ENCODE measurements at regions not wholly inside any gene's neighbourhood (a gene's known extent, or its start where the extent isn't known, plus 50 kb on each side); places are given as distances from the start of the nearest gene placed in this dataset.
A peak's percentile ranks its signal among the peaks of the same experiment; 100 is the strongest.

DNA sequence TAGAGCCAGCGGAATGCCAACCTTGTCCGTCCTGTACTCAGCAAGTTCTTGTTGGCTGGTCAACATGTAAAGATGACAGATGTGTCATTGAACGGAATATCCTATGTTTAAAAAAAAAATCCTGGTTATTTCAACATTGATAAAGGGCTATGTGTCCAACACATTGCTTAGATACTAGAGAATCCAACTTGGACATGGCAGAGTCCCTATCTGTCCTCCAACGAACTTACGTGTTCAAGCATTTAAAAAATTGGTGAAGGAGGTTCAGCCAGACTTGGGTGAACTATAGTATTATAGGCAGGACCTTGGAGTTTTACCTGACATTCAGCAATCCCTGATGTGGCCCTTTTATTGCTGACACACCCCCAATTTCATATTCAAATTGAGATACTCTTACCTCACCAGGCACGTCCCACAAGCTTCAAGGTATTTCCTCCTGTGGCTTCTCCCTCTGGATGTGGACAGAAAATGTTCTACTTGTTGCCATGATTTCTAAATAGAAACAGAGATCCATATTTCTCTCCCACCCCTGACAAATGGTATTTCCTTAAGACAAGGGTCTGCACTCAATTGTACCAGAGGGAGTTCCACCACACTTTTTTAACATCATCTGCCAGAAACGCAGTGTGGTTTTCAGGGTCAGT lies 207.7 kb upstream of the TPM1 start:
- DNase-seq (ENCODE audit: low read depth, low spot score): no peak

DNA sequence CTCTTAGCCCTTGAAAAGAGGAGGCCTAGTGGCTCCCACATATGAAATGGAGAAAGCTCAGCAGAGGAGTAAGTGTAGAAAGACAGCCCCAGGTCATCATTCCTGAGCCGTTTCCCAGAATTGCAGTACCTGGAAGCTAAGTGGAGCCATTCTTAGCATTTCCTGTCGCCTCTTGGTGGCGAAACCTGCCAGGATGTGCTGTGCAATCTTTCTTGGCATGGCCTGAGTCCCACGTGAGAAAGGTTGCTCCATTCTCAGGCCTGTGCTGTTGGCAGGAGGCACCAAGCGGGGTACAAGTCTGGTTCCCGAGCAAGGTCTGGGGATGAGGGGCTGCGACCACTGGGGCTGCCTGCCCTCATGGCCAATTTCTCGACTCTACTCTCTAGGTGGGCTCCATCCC lies 207.2 kb upstream of the TPM1 start:
- peak; percentile 36 for DNase-seq (ENCODE audit: low read depth, low spot score)

DNA sequence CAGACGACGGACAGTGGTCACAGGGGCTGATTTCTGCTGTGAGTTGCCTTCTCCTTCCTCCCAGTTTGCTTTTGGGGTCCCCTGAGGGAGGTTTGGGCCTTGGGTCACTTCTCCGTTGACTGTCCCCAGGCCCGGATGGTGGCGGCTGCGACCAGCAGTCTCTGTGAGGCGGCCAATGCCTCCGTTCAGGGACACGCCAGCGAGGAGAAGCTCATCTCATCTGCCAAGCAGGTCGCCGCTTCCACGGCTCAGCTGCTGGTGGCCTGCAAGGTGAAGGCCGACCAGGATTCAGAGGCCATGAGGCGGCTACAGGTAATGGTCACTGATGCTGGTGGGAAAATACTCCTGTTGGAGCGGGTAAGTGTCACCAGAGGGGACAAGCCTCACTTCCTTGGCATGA lies 206.8 kb upstream of the TPM1 start:
- no peak for DNase-seq (ENCODE audit: low read depth, low spot score)

DNA sequence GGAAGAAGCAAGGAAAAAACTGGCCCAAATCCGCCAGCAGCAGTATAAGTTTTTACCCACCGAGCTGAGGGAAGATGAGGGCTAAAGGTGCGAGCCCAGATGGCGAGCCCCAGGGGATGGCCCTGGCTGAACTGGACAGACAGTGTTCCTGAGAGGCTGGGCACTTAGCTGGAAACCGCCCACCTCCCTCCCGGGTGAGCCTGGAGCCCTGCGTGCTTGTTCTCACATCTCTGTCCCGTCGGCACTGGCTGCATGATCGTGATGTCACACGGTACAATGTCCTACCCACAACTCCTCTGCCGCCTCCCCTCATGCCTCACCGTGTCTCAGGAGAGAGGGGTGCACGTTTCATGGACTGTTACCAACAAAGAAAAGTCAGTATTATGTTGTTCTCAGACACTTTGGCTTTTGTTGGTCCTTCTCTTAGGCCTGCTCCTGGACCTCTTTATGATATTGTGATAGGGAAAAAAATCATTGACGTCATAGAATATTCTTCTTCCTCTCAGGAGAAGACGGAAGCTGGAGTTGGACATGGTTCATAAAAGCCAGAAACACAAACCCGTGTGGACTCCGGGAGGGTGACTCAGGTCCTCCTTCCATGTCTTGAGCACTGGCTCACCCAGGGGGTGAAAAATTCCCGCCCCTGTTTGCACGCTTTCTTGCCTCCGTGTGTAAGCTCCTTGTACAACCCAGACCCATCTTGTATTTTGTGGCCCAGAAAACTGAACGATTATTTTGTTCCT lies 201.8 kb upstream of the TPM1 start:
- no peak for DNase-seq (ENCODE audit: low read depth, low spot score)

DNA sequence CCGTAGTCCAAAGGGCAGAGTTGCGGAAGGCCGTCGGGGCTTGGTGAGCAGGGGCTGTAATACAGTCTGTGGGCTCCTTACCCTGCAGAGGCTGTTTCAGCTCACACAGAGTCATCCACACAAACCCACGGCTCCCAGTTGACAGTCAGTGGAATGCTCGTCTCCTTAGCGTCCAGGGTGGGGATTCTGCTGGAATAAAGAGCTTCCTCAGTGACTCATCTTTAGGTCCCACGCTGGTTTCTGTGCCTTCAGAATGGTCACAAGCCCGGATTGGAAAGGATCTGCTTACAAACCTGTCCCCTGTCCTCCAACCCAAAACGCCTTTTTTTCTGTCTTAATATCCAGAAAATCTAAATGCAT lies 201.3 kb upstream of the TPM1 start:
- no peak for DNase-seq (ENCODE audit: low read depth, low spot score)

DNA sequence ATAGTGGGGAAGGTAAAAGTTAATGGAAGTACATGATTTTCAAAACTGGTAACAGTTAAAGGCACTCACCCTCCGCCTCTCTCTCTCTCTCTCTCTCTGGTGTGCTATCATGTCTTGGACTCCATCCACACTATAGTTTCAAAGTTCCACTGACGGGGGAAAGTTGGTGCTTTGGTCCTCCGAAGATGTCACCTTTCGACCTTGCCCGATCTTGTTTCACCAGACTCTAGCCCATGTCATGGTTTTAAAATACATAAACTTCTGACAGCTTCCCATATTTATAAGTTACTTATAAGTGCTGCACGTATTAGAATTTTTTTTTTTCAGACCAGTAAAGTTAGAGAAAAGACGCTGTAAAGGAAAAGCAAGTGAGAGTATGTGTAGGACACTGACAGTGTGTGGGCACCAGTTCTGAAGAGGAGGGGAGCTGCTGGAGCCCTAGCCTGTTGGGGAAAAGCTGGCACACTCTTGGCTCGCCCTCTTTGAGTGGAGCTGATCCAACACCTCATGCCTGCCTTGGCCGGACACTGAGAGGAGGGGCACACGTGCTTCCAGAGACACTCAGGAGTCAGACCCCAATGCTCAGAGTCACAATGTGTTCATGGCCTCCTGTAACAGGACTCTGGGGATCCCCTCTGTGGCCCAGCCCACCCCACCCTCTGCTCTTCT lies 200.5 kb upstream of the TPM1 start:
- no peak for DNase-seq (ENCODE audit: low read depth, low spot score)

DNA sequence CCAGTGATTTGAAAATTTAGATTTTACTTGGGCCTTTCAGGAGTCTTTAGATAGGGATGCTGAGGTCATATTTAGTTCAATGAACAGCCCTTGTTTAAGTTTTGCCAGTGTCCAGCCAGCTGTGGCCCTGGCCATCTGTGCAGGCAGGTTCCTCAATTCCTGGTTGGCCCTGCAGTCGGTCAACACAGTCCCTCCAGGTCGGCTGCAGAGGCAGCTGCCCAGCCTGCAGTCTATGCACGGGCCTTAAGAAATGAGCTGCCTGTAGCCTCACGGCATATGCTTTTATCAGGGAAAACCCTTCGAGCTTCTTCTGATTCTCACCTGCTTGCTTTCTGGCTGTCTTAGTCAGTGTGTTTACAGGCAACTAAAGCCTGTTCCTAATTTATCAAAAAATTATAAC lies 199.2 kb upstream of the TPM1 start:
- DNase-seq (ENCODE audit: low read depth, low spot score): no peak

DNA sequence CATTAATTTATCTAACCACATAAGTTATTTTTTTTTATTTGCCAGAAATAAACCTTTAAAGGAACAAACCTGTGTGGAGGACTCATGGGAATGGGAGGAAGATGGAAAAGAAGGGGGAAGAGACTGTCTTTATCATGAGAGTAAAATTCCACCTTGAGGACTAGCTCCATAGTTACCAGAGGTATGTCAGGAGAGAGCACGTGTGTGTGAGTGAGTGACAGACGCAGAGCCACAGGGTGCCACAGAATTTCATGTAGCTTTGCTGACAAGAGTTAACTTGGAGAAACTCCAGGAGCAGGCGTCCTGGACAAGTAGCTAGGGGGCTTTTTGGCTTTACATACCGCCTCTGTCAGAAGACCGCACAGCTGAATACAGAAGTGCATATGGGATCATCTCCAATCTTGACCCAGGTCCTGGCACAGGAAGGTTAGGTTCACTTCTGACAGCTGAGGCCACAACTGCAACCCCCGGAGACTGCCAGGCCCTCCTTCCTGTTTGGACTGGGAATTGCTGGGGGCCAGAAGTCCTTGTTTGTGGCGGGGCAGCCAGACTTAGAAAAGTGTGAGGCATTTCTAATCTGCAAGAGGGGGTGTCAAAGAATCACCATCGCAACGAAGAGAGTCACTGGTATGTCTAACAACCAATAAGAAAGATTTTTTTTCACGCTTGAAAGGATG lies 197.8 kb upstream of the TPM1 start:
- DNase-seq (ENCODE audit: low read depth, low spot score): peak; percentile 38

DNA sequence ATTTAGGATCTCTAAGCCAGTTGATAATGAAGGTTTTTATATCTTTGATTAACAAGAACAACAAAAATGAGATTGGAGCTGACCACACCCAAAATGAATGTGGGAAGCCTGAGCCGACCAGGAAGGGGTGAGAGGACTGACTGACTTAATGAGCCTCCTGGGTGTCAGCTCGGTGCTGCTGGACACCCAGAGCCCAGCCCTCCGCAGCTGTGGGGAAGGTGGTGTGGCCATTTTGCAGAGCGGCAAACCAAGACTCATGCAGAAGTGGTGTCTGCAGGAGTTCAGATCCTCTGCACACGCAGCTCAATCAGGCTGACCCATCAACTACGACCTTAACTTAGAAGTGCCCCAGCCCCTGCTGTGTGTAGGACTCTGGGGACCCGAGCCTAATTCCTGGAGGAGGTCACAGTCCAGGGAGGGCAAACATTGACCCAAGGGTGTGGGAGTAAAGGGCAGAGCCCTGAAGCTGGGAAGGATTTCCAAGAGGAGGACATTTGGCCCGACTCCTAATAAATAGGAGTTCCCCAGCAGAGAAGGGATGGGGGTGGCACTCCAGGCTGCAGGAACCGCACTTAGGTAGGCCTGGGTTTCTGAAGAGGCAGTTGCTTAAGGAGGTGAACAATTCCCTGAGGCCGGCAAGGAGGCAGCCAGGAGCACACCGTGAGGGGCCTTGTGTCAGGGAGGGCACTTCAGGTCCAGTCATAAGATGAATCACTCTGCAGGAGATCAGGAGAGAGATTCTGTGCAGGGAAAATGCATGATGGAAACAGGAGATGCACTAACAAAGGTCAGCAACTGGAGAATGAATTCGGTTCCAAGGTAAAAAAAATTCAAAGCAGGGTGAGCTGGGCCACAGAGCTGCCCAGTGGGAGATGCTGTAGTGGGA lies 197.1 kb upstream of the TPM1 start:
- DNase-seq (ENCODE audit: low read depth, low spot score): peak; percentile 58

DNA sequence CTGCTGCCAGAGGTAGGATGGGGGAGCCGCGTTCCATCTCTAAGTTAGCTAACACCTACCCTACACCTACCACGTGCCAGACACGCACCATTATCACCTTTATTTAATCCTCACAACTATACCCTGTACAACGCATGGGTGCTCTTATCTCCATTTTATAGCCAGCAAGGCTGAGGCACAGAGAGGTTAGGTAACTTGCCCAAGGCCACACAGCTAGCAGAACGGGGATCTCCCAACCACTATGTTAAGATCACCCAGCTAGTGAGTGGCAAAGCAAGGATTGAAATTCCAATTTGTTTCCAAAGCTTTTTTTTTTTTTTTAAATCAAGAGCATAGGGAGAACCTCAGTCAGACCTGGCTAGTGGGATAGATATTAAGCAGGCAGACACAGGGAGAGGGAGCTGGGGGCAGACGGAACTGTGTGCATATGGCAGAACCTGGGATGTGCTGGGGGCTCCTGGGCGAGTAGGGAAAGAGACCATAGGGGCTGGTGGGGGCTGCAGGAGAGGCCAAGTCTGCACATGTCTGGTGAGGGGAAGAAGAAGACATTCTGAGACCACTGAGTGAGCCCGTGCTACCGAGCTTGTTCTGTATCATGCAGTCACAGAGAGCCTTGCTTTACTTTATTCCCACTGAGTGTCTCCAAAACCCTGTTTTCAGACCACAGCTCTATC lies 196.3 kb upstream of the TPM1 start:
- no peak for DNase-seq (ENCODE audit: low read depth, low spot score)

DNA sequence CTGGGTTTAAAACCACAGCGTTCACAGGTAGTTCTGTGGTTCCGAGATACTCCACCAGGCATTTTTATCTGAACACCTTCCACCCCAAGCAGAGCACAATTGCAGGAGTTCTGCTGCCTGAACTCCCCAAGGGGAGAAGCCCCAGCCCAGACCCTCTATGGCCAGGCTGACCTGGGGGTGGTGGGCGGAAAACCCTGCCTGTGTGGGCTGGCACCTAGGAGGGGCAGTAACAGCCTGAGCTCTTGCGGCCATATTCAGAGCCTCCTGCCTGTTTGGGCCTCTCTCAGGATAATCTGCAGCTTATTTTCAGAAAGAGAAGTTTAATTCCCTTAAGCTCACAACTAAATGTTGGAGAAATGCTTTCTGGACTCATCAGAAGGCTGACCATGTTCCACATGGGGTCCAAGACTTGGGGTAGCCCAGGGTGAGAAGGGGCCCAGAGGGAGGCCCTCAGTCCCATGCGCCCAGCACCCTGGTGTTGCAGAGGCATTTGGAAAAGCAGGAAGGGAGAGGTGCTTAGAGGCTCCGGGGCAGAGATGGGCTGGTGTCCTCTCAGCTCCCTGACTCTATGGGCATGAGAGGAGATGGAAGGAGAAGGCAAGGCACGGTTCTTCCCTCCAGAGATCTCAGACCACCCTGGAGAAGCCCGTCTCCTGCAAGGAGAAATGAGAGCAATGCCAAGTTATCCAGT lies 195.6 kb upstream of the TPM1 start:
- no peak for DNase-seq (ENCODE audit: low read depth, low spot score)

DNA sequence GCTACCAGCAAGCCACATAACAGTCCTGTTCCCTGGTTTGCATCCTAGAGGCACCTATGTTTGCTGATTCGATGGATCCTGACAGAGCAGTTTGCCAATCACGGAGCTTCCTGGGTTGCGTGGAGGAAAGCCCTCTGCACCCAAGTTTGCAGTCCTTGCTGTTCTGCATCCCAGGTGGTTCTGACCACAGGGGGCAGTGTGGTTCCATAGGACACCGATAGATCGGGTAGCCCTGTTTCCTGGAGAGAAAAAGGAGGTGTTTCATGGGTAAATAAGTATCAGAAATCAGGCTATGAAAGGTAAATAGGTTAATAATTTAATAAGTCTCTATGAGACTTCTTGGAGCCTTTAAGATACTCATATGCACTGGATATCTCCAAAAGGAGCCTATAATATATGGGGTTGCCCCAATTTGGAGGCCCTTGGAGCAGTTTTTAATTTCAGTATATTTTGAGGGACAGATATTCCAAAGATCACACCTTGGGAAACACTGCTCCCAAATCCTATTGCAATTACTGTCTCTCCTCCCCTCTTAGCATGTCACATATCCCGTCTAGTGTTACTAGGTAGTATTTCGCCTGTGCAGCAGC lies 194.6 kb upstream of the TPM1 start:
- peak; percentile 64 for DNase-seq (ENCODE audit: low read depth, low spot score)

DNA sequence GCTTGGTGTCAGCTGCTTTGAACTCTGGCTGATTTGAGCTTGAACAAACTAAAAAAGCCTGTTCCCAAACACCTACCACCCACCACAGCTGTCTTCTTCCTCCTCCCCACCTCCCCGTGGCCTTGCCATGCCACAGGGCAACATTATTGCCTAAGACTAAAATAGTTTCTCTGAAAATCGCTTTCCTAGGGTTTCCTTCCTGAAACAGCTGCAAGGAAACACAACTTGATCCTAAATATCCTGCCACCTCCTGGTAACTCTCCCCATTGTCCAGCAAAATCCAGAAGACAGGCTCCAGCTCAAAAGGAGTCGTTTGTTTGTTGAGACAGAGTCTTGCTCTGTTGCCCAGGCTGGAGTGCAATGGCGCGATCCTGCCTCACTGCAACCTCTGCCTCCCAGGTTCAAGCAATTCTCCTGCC lies 193.9 kb upstream of the TPM1 start:
- DNase-seq (ENCODE audit: low read depth, low spot score): peak; percentile 37

DNA sequence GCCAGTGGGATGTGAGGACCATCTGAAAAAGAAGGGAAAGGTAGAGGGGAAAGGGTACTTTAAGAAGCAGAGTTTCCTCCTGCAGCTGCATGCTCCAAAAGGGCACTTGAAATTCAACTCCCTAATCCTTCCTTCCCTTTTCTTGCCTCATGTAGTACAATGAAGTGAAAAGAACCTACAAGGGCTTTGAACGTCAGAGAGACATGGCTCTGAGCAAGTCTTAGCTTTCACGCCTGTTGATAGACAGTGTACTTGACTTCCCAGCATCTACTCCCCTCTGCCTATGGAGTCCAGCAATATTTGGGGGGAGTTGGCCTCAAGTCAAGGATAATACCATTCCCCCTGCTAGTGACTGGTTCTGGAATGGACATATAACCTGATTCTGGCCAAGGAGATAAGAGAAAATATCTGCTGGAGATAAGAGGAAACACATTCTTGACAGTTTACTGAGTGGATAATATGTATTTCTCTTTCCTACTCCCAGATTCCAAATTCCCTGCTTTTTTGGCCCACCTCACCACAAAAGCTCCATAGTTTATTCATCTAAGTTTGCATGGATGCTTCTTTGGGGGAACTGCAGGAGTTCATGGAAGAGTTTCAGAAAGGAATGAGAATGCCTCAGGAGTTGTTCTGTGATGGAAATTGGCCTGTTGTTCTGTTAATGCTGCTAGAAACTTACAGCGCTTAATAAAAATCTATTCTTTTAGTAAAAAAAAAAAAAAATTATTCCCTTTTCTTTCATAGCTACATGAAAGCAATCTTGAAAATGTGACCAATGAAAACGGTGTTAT lies 193.0 kb upstream of the TPM1 start:
- no peak for DNase-seq (ENCODE audit: low read depth, low spot score)

DNA sequence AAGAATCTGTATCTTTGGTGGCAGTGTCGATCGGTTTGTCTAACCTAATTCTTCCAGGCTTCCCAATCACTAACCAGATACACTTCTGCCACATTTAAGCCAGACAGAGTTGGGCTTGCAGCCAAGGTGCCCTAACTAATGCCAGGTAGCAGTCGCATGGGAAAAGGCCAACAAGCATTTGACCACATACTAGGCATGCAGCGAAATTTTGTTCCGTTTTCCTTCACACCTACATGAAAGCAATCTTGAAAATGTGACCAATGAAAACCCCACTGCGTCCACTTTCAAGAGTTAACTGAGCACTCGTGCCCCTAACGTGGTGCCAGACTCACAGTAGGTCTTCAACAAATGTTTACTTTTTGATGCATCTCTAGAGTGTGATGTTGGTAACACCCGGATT lies 192.2 kb upstream of the TPM1 start:
- DNase-seq (ENCODE audit: low read depth, low spot score): peak; percentile 22

DNA sequence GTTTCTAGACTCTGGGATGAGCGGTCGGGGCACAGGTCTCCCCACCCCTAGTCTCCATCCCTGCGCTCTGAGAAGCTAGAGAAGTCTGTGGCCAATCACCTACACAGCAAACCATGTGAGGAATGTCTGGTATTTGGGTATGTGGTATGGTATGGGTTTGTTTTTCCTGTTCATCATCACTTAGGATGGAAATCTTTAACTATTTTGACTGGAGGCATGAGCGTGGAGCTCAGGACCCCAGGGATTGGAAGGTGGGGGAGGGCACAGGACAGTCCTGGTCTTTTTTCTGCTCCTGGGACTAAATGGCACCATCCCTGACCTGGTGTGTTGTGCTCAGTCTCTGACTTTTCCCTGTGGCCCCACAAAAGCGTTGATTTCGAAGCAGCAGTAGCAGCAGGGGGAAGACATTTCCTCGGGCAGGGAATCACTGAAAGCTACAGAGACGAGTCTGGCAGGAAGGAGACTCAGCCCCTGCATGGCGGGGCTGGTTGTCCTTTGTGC lies 191.7 kb upstream of the TPM1 start:
- peak; percentile 90 for DNase-seq (ENCODE audit: low read depth, low spot score)

DNA sequence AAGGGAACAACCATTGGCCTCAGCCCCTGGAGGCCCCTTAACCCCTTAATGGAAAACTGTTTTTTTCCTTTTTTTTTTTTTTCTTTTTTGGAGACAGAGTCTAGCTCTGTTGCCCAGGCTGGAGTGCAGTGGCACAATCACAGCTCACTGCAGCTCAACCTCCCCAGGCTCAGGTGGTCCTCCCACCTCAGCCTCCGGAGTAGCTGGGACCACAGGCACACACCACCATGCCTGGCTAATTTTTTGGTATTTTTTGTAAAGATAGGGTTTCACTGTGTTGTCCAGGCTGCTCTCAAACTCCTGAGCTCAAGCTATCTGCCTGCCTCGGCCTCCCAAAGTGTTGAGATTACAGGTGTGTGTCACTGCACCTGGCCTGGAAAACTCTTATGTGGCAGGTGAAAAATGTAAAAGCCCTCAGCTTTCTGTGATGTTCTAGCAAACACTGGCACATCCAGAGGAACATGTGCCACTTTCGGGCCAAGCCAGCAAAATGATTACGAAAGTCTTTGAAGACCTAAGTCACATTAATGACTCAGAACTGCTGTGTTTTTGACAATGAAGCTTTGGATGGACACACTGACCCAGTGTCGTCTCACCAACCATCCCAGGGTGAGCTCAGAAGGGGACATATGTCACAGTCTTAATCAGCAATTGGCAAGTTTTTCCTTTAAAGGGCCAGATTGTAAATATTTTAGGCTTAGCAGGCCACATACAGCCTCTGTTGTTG lies 189.3 kb upstream of the TPM1 start:
- no peak for DNase-seq (ENCODE audit: low read depth, low spot score)

DNA sequence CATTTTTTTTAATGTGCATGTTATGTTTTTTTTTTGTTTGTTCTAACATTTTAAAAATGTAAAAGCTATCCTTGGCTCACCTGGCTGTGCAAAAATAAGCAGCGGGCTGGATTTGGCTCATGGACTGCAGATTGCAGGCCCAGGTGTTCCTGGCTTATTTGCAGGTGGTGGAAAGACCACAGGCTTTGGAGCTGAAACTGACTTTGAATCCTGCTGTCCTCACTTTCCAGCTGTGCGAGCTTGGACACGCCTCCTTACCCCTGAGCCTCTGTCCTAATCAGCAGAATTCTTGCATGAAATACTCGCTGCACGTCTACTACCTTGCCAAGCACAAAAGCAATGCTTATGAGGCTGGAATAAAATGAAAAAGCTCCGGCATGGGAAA lies 188.7 kb upstream of the TPM1 start:
- DNase-seq (ENCODE audit: low read depth, low spot score): peak; percentile 32
